SHP77 treated with DMSO at 0.1 percent for 48 hours (cell line): ENCODE measurements at regions not wholly inside any gene's neighbourhood (a gene's known extent, or its start where the extent isn't known, plus 50 kb on each side); places are given as distances from the start of the nearest gene placed in this dataset.

Source experiments
- DNase-seq: peaks from one replicate; lab custom pipeline; 2025; lab: John Stamatoyannopoulos, UW

DNA sequence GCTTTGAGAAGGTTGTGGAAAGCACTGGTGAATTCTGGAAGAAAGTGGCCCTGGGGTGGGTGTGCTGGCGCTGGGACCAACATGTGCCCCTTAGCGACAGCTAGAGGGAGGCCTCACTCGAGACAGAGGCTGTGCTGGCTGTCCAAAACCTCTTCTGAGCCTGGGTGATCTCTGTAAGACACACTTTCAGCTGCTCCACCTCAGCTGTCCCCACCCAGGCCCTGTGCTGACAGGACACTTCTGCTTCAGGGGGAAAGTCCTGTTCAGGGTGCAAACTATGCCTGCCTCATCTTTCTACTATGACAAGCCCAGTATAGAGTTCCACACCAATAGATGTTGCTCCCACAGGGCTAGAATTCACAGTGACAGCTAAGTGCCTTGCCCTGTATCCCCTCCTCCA, 426.4 kb downstream of the MED10 start:
- no peak for DNase-seq

DNA sequence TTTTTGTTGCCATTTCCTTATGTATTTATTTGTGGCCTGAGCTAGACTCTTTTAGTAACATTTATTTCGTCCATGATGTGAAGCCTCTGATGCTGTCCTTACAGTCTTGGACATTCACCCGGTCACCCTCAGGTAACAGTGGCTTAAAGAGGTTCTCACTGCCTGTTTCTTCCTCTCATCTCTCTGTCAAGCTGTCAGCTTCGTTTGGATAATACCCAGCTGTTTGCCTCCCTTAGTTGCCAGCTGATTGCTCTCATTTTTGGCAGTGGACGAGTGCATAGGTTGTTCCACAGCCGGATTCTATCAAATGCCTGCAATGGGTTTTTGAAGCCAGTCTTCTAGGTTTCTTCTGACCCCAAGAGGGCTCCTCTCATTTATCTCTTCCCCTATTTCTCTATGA, 427.7 kb downstream of the MED10 start:
- DNase-seq: no peak

- no peak for DNase-seq
Observed at GRCh38 chr5:5941486-5941885, 436.9 kb downstream of the MED10 start.

GRCh38 chr5:5939759-5940370, 438.5 kb downstream of the MED10 start:
- DNase-seq: no peak

- no peak for DNase-seq
Observed at GRCh38 chr5:5933651-5934050, 444.7 kb downstream of the MED10 start.

DNA sequence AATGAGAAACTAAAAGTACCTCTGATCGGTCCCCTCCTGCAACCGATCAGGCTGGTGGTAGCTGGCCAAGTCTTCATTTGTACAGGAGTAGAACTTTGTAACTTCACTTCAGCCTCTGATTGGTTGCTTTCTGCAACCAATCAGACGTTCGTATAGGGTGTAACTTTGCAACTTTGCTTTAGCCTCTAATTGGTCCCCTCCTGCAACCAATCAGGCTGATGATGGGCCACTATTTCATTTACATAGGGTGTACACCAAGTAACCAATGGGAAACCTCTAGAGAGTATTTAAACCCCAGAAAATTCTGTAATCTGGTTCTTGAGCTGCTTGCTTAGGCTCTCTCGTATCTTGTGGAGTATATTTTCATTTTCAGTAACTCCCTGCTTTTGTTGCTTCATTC, 445.5 kb downstream of the MED10 start:
- DNase-seq: no peak

GRCh38 chr5:5930561-5930960, 447.8 kb downstream of the MED10 start:
- DNase-seq: no peak

GRCh38 chr5:5929291-5930020, 448.9 kb downstream of the MED10 start:
- DNase-seq: no peak

DNA sequence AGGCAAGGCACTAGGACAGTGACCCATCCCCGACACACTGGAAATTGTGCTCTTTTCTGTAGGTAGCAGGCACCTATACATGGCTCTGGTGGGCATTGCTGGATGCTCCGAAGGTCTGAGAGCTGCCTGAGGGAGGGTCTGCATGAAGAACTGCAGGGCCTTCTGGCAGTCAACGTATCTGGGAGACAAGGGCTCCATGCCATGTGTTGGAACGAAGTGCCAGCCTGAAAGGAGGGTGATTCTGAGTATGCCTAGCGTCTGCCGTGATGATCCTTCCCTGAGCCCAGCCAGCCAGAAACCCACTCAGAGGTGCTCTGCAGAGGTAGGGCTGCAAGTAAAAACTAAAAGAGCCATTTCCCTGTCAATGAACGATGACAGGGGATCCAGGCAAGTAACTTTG, 453.2 kb downstream of the MED10 start:
- DNase-seq: no peak

DNA sequence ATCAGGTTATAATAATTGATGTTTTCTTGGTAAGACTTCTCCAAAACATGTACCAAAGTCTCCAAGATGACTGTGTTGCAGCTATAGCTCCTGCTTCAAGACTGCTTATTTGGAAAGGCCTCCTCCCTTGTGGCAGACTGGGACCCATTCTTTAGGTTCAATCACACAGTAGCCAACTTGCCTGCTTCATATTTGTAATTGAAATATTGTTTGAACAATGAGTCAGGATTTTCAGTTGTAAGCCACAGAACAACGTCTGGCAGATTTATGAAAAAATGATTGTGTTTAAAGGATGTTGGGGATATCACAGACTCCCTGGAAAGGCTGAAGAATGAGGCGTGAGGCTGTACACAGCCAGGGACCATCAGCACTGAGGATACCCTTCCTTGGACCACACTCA, 458.9 kb downstream of the MED10 start:
- no peak for DNase-seq

DNA sequence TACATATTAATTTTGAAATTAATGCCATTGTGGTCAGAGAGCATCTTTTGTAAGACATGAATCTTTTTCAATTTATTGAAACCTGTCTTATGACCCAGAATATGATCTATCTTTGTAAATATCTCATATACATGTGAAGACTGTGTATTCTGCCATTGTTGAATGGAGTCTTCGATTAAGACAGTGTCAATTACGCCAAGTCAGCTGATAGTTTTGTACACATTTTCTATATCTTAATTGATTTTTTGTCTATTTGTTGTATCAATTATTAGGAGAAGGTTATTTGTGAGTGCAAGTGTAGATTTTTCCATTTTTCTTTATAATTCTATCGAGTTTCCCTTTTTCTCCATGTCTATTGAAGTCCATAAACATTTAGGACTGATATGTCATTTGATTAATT, 471.6 kb downstream of the MED10 start:
- no peak for DNase-seq

DNA sequence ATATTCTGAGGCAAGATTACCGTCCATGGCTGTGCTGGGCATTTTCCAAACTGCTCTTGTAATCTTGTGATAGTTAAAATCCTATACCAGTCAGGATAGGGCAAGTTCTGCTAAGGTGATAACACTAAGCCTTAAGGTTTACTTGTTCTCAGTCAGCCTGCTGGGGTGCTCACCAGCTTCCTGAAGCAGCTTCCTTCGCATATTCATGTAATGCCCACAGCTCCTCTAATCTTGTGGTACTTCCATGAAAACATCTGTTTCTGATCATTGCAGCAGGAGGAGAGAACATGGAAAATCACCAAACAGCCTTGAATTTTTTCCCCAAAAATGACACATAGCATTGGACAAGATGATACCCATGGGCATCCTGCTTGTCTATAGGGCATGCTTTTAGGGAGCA, 473.2 kb downstream of the MED10 start:
- DNase-seq: no peak

- no peak for DNase-seq
Observed at GRCh38 chr5:5904113-5904512, 474.2 kb downstream of the MED10 start.

- DNase-seq: no peak
Observed at GRCh38 chr5:5902678-5903646, 475.4 kb downstream of the MED10 start.

DNA sequence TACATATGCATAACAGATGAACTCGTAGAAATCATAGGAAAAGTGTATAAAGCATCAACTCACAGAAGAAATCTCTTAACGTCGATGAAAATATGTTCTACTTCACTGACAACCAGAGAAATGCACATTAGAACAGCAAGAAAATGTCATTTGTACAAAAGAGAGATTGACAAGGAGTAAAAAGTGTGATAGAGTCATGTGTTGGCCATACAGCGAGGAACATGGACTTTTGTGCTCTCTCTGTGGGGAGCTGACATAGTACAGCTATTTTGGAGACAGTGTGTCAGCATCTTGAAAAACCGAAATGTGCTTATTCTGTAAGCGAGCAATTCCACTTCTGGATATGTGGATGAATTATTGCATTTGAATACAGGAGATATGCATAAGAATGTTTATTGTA, 477.9 kb downstream of the ICE1 start:
- no peak for DNase-seq

- no peak for DNase-seq
Observed at GRCh38 chr5:5899716-5900115, 477.2 kb downstream of the ICE1 start.

DNA sequence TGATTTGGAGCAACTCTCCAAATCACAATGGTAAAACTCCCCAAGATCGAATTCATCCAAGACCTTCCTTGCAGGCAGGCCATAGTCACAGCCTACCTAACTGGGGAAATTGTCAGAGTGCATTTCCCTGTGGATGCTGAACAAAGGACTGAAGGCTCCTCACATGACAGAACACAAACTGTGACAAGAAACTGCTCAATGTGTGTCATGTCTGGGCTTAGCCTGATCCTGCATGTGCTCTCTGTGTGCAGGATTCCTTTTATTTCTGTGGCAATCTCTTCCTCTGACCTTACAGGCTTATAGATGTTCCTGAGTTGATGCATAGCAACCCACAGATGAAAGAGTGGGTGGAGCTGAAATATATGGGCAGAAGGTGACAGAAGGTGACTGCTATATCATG, 465.8 kb downstream of the ICE1 start:
- no peak for DNase-seq

GRCh38 chr5:5887833-5888232, 465.4 kb downstream of the ICE1 start:
- DNase-seq: no peak

DNA sequence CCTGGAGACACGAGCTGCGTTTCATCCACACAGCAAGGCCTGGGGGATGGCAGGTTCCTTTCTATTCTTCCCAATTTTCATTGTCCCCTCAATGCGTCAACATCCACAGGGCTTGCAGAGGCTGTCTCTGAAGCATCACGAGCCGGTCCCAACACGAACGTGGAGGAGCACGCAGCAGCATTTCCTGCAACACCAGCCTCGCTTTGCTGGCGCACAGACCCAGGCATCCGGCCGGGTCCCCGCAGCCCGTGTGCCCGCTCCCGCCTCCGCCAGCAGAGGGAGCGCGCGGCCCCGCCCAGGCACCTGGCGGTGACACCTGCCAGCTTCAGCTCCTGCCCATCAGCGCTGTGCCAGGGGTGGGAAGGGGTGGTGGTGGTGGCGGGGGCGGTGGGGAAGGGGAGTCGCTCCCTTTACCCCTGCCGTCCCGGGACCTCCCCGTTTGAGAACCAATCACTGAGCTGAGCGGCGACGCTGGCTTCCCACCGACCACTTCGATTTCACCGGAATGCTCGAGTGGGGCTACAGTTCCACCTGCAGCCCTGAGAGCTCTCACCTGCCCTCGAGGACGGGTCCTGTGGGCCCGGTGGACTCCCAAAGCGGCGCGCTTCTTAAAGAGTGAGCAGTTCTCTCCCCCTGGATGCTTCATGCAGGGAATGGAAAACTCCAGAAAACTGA, 464.5 kb downstream of the ICE1 start:
- no peak for DNase-seq

DNA sequence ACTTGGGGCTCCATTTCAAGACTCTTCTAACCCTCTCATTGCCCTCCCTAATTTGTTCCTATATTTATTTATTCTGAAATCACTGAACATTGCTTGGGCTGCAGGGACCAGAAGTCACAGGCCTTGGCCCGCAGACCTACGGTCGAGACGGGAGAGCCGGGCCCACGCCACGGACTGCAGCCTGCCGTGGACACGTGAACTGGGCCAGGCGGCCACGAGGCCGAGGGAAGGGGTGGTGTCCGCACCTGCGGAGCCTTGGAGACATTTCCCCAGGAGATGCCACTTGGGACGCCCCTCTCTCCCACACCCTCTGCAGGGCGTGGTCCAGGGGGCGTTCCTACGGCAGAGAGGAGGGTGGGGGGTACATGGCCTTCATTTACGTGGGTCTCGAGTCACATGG, 463.9 kb downstream of the ICE1 start:
- no peak for DNase-seq

GRCh38 chr5:5885782-5886181, 463.3 kb downstream of the ICE1 start:
- no peak for DNase-seq

- DNase-seq: no peak
Observed at GRCh38 chr5:5884593-5884992, 462.1 kb downstream of the ICE1 start.
